ENCODE measurements at regions not wholly inside any gene's neighbourhood (a gene's known extent, or its start where the extent isn't known, plus 50 kb on each side); places are given as distances from the start of the nearest gene placed in this dataset.

- TF ChIP-seq POLR2A (IDR thresholded peaks at IDR 0.05) = no peak
- TF ChIP-seq CTCF (IDR thresholded peaks at IDR 0.05) = no peak
- WGBS, 4 donors = 64 to 76% (median 70%) methylated on average over 4 of the region's 4 CpGs
- ATAC-seq (no peak), DNase-seq (no peak)
- intact Hi-C loops (cut with DNase I) = no loop called here
- H3K4me3 ChIP-seq = no peak overlapping the region
- no peaks in the 10 kb centered on the region for H3K9me3 ChIP-seq
- no peak overlapping the region for H3K27ac ChIP-seq
- no peaks in the 10 kb centered on the region for H3K27me3 ChIP-seq
- peaks cover 0 to 5% (median 0%) of the 10 kb centered on the region in 9 donors for H3K36me3 ChIP-seq
- peaks cover 0 to 37% (median 2%) of the 10 kb centered on the region in 12 donors for H3K4me1 ChIP-seq
Measured at GRCh38 chr9:515665-516064, 301.0 kb downstream of the DOCK8 start.

- Histone ChIP-seq H3K4me1 (peaks cover 0 to 43% (median 12%) of the 10 kb centered on the region in 12 donors), H3K36me3 (no peaks in the 10 kb centered on the region), H3K4me3 (no peak overlapping the region), H3K27me3 (no peaks in the 10 kb centered on the region), H3K9me3 (no peaks in the 10 kb centered on the region), H3K27ac (no peak overlapping the region)
- TF ChIP-seq CTCF (IDR thresholded peaks at IDR 0.05) (no peak), POLR2A (IDR thresholded peaks at IDR 0.05) (no peak)
- DNase-seq = no peak
- 75 to 83% (median 81%) methylated on average over 4 of the region's 4 CpGs for WGBS, 4 donors
- intact Hi-C loops (cut with DNase I) = no loop called here
- no peak for ATAC-seq
Measured at GRCh38 chr9:517993-518392, 303.3 kb downstream of the DOCK8 start.

- no peak for DNase-seq
- H3K27me3 ChIP-seq = no peaks in the 10 kb centered on the region
- ATAC-seq = no peak
- H3K4me3 ChIP-seq = no peak overlapping the region
- no peaks in the 10 kb centered on the region for H3K9me3 ChIP-seq
- H3K36me3 ChIP-seq = no peaks in the 10 kb centered on the region
- 70 to 85% (median 77%) methylated on average over 5 of the region's 5 CpGs for WGBS, 4 donors
- no peak overlapping the region for H3K27ac ChIP-seq
- intact Hi-C loops (cut with DNase I) = no loop called here
- peaks cover 0 to 43% (median 14%) of the 10 kb centered on the region in 12 donors for H3K4me1 ChIP-seq
- no peak for TF ChIP-seq CTCF (IDR thresholded peaks at IDR 0.05)
- no peak for TF ChIP-seq POLR2A (IDR thresholded peaks at IDR 0.05)
Measured at GRCh38 chr9:518540-518939, 303.9 kb downstream of the DOCK8 start.

GRCh38 chr9:519579-519978 lies 304.9 kb downstream of the DOCK8 start:
- Histone ChIP-seq H3K4me1 (peaks cover 0 to 52% (median 21%) of the 10 kb centered on the region in 12 donors), H3K27me3 (no peaks in the 10 kb centered on the region), H3K27ac (no peak overlapping the region), H3K36me3 (no peaks in the 10 kb centered on the region), H3K9me3 (no peaks in the 10 kb centered on the region), H3K4me3 (no peak overlapping the region)
- 45 to 54% (median 49%) methylated on average over 3 of the region's 3 CpGs for WGBS, 4 donors
- DNase-seq (no peak), ATAC-seq (no peak)
- intact Hi-C loops (cut with DNase I) = no loop called here
- TF ChIP-seq POLR2A (IDR thresholded peaks at IDR 0.05) (no peak), CTCF (IDR thresholded peaks at IDR 0.05) (no peak)

Measured in heart left ventricle (tissue), 16 donors.